ENCODE measurements at regions not wholly inside any gene's neighbourhood (a gene's known extent, or its start where the extent isn't known, plus 50 kb on each side); places are given as distances from the start of the nearest gene placed in this dataset.

DNA sequence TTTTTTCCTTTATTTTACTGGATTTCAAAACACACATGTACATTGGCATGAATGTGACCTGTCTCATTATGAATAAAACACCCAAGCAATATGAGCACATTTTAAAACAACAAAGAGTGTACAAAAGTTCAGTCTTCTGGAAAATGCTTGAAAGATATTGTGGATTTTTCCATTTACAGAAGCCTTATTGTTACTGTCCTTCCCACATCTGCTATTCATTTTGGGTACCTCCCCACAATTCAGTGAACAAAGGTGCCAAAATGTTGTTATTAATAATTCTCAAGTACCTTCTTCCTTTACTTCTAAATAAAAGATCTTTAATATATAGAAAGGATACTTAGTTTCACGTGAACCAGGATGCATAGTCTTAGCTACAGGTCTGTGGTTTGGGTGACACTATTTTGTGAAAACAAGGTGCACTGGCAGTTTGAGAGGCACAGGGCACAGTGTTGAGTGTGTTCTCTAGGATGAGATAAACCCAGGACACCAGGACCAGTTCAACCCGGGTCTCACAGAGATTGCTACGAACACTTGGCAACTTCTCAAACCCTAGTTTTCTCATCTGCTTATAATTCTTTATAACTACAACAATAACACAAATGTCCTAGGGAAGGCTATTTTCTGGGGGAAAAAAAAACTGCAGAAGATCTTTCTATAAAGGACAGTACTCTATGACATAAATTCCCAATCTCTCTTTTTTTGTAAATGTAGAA, 84.5 kb upstream of the GALNT5 start:
- H3K27me3 ChIP-seq (ENCODE audit: insufficient read depth, low read length): no peaks in the 10 kb centered on the region
- H3K4me3 ChIP-seq (ENCODE audit: low read length): no peak overlapping the region
- no peaks in the 10 kb centered on the region for H3K4me1 ChIP-seq (ENCODE audit: insufficient read depth, low read length)
- no peak overlapping the region for H3K9ac ChIP-seq (ENCODE audit: low read depth, low read length)
- no peaks in the 10 kb centered on the region for H3K9me3 ChIP-seq (ENCODE audit: insufficient read depth, low read depth, low read length)
- 96% methylated on average over 3 of the region's 3 CpGs for WGBS
- no peaks in the 10 kb centered on the region for H3K36me3 ChIP-seq (ENCODE audit: insufficient read depth, low read length)
- no peak overlapping the region for H3K27ac ChIP-seq (ENCODE audit: low read depth, low read length)

- H3K9me3 ChIP-seq (ENCODE audit: insufficient read depth, low read depth, low read length): no peaks in the 10 kb centered on the region
- H3K27ac ChIP-seq (ENCODE audit: low read depth, low read length): no peak overlapping the region
- 93% methylated on average over 5 of the region's 5 CpGs for WGBS
- no peaks in the 10 kb centered on the region for H3K36me3 ChIP-seq (ENCODE audit: insufficient read depth, low read length)
- H3K4me1 ChIP-seq (ENCODE audit: insufficient read depth, low read length): no peaks in the 10 kb centered on the region
- no peak overlapping the region for H3K9ac ChIP-seq (ENCODE audit: low read depth, low read length)
- H3K27me3 ChIP-seq (ENCODE audit: insufficient read depth, low read length): no peaks in the 10 kb centered on the region
- H3K4me3 ChIP-seq (ENCODE audit: low read length): no peak overlapping the region
Observed at GRCh38 chr2:157173740-157174184, 83.7 kb upstream of the GALNT5 start.

- Histone ChIP-seq H3K27me3 (ENCODE audit: insufficient read depth, low read length) (no peaks in the 10 kb centered on the region), H3K4me3 (ENCODE audit: low read length) (no peak overlapping the region), H3K36me3 (ENCODE audit: insufficient read depth, low read length) (no peaks in the 10 kb centered on the region), H3K27ac (ENCODE audit: low read depth, low read length) (no peak overlapping the region), H3K4me1 (ENCODE audit: insufficient read depth, low read length) (no peaks in the 10 kb centered on the region), H3K9ac (ENCODE audit: low read depth, low read length) (no peak overlapping the region), H3K9me3 (ENCODE audit: insufficient read depth, low read depth, low read length) (no peaks in the 10 kb centered on the region)
- WGBS: 100% methylated on average over 2 of the region's 2 CpGs
Observed at GRCh38 chr2:157174321-157174720, 83.2 kb upstream of the GALNT5 start.

DNA sequence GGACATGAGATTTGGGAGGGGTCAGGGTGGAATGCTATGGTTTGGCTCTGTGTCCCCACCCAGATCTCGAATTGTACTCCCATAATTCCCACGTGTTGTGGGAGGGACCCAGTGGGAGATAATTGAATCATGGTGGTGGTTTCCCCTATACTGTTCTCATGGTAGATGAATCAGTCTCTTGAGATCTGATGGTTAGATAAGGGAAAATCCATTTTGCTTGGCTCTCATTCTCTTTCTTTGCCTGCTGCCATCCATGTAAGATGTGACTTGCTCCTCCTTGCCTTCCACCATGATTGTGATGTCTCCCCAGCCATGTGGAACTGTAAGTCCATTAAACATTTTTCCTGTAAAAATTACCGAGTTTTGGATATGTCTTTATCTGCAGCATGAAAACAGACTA, 80.9 kb upstream of the GALNT5 start:
- WGBS: 96% methylated on average over 2 of the region's 3 CpGs
- Histone ChIP-seq H3K9ac (ENCODE audit: low read depth, low read length) (no peak overlapping the region), H3K4me1 (ENCODE audit: insufficient read depth, low read length) (no peaks in the 10 kb centered on the region), H3K36me3 (ENCODE audit: insufficient read depth, low read length) (no peaks in the 10 kb centered on the region), H3K4me3 (ENCODE audit: low read length) (no peak overlapping the region), H3K9me3 (ENCODE audit: insufficient read depth, low read depth, low read length) (no peaks in the 10 kb centered on the region), H3K27ac (ENCODE audit: low read depth, low read length) (no peak overlapping the region), H3K27me3 (ENCODE audit: insufficient read depth, low read length) (no peaks in the 10 kb centered on the region)

GRCh38 chr2:157178874-157179273, 78.6 kb upstream of the GALNT5 start:
- Histone ChIP-seq H3K9ac (ENCODE audit: low read depth, low read length) (no peak overlapping the region), H3K27ac (ENCODE audit: low read depth, low read length) (no peak overlapping the region), H3K9me3 (ENCODE audit: insufficient read depth, low read depth, low read length) (no peaks in the 10 kb centered on the region), H3K4me3 (ENCODE audit: low read length) (no peak overlapping the region), H3K27me3 (ENCODE audit: insufficient read depth, low read length) (no peaks in the 10 kb centered on the region), H3K36me3 (ENCODE audit: insufficient read depth, low read length) (no peaks in the 10 kb centered on the region), H3K4me1 (ENCODE audit: insufficient read depth, low read length) (no peaks in the 10 kb centered on the region)

DNA sequence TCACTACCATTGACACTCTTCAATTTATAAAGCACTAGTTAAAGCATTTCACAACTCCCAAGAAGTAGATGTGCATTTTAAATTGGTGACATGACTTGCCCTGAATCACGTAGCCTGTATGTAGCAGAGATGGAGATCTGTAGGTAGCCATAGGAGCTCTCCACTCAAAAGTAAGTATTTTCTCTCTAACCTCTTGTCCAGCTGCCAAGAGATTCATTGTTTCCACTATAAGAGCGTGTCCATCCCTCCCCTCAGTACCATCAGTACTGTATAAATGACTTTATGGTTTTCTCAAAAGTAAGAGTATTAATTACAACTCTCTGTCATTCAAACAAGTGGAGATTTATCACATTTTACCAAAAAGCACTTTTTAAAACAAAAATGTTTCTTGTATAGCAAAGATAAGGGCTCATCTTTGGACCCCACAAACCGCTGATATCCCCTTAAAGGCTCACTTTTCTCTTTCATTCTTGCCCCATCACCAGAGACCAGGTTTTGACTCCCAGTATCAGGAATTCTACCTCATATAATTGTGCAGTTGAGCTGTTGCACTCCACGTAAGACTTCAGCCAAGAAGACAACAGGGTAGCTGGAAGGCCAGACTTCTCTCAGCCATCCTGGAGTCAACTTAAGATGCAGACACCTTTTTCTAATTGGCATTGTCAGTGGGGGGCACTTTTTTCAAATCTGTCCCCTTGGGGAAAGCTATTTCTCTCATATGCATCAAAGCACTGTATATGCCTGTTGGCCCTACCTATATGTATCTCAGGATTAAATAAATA, 78.0 kb upstream of the GALNT5 start:
- Histone ChIP-seq H3K9me3 (ENCODE audit: insufficient read depth, low read depth, low read length) (no peaks in the 10 kb centered on the region), H3K27ac (ENCODE audit: low read depth, low read length) (no peak overlapping the region), H3K4me3 (ENCODE audit: low read length) (no peak overlapping the region), H3K9ac (ENCODE audit: low read depth, low read length) (no peak overlapping the region), H3K36me3 (ENCODE audit: insufficient read depth, low read length) (no peaks in the 10 kb centered on the region), H3K4me1 (ENCODE audit: insufficient read depth, low read length) (no peaks in the 10 kb centered on the region), H3K27me3 (ENCODE audit: insufficient read depth, low read length) (no peaks in the 10 kb centered on the region)
- 88% methylated on average over 3 of the region's 4 CpGs for WGBS

DNA sequence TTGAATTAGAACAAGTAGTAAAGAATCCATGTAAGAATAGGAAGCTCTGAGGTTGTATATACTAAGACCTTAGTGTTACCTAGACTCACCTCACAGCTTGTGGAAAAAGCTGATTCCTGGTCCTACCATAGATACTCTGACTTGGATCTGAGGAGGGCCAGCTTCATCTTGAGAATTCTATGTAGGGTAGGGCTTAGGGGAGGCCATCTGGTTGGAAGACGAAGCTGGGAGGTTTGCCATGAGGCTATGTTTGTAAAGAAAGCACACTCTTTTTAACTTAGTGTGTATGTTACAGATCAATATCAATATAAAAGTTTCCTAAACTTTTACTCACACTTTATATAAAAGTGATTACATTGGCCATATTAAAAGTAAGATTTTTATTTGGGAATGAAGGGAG, 77.1 kb upstream of the GALNT5 start:
- Histone ChIP-seq H3K27ac (ENCODE audit: low read depth, low read length) (no peak overlapping the region), H3K36me3 (ENCODE audit: insufficient read depth, low read length) (no peaks in the 10 kb centered on the region), H3K9me3 (ENCODE audit: insufficient read depth, low read depth, low read length) (no peaks in the 10 kb centered on the region), H3K4me1 (ENCODE audit: insufficient read depth, low read length) (no peaks in the 10 kb centered on the region), H3K9ac (ENCODE audit: low read depth, low read length) (no peak overlapping the region), H3K27me3 (ENCODE audit: insufficient read depth, low read length) (no peaks in the 10 kb centered on the region), H3K4me3 (ENCODE audit: low read length) (no peak overlapping the region)
- WGBS: 86% methylated on average over 1 of the region's 1 CpG

- Histone ChIP-seq H3K36me3 (ENCODE audit: insufficient read depth, low read length) (no peaks in the 10 kb centered on the region), H3K9me3 (ENCODE audit: insufficient read depth, low read depth, low read length) (no peaks in the 10 kb centered on the region), H3K4me1 (ENCODE audit: insufficient read depth, low read length) (no peaks in the 10 kb centered on the region), H3K27ac (ENCODE audit: low read depth, low read length) (no peak overlapping the region), H3K9ac (ENCODE audit: low read depth, low read length) (no peak overlapping the region), H3K4me3 (ENCODE audit: low read length) (no peak overlapping the region), H3K27me3 (ENCODE audit: insufficient read depth, low read length) (no peaks in the 10 kb centered on the region)
- 88% methylated on average over 1 of the region's 2 CpGs for WGBS
Observed at GRCh38 chr2:157181234-157181633, 76.3 kb upstream of the GALNT5 start.

DNA sequence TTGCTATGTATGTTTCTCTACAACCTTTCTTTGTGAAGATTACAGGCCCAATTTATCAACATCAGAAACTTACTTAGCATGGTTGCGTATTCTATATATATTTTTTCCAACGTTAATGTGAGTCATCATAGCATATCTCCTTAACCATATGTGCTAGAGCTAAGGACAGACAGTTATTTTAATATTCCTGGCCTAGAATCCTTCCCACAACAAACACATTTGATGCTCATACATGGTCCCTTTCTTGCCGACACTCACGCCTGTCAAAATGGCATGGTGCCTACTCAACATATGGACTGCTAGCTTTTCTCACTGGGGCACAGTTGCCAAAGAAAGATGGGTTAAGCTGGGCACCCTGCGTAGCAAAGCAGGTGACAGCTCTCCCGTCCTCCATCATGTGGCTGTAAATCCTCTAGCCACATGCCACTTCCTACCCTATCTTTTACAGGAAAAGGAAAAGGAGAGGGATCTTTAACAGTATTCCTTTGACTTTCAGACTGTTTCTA, 75.2 kb upstream of the GALNT5 start:
- H3K27ac ChIP-seq (ENCODE audit: low read depth, low read length): no peak overlapping the region
- no peaks in the 10 kb centered on the region for H3K27me3 ChIP-seq (ENCODE audit: insufficient read depth, low read length)
- H3K36me3 ChIP-seq (ENCODE audit: insufficient read depth, low read length): no peaks in the 10 kb centered on the region
- WGBS: 91% methylated on average over 6 of the region's 6 CpGs
- H3K4me1 ChIP-seq (ENCODE audit: insufficient read depth, low read length): no peaks in the 10 kb centered on the region
- H3K9me3 ChIP-seq (ENCODE audit: insufficient read depth, low read depth, low read length): no peaks in the 10 kb centered on the region
- H3K4me3 ChIP-seq (ENCODE audit: low read length): no peak overlapping the region
- H3K9ac ChIP-seq (ENCODE audit: low read depth, low read length): no peak overlapping the region

DNA sequence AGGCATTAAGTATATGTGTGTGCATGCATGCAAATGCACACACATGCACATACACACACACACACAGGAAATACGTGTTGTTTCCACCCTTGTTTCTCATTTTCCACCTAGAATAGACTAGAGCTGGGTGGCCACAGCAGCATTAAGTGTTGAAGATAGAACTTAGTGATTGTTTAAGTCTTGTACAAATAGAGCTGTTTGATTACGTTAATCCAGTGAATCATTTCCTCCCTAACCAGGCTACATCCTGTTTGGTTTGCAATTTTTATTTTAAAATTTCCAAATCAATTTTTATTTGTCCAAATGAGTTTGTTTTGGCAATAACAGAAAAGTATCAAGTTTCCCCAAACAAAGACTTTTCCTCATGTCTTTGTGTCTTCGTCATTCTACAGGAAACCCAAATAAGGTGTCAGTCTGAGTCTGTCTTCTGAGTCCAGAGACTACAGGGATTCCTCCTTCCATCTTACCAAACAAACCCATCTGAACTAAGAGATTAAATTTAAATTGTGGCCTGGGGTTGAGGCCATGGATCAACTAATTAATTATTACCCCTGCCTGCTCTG, 74.6 kb upstream of the GALNT5 start:
- no peaks in the 10 kb centered on the region for H3K36me3 ChIP-seq (ENCODE audit: insufficient read depth, low read length)
- 97% methylated on average over 2 of the region's 3 CpGs for WGBS
- H3K27me3 ChIP-seq (ENCODE audit: insufficient read depth, low read length): no peaks in the 10 kb centered on the region
- H3K27ac ChIP-seq (ENCODE audit: low read depth, low read length): no peak overlapping the region
- H3K4me1 ChIP-seq (ENCODE audit: insufficient read depth, low read length): no peaks in the 10 kb centered on the region
- no peak overlapping the region for H3K9ac ChIP-seq (ENCODE audit: low read depth, low read length)
- H3K4me3 ChIP-seq (ENCODE audit: low read length): no peak overlapping the region
- no peaks in the 10 kb centered on the region for H3K9me3 ChIP-seq (ENCODE audit: insufficient read depth, low read depth, low read length)

DNA sequence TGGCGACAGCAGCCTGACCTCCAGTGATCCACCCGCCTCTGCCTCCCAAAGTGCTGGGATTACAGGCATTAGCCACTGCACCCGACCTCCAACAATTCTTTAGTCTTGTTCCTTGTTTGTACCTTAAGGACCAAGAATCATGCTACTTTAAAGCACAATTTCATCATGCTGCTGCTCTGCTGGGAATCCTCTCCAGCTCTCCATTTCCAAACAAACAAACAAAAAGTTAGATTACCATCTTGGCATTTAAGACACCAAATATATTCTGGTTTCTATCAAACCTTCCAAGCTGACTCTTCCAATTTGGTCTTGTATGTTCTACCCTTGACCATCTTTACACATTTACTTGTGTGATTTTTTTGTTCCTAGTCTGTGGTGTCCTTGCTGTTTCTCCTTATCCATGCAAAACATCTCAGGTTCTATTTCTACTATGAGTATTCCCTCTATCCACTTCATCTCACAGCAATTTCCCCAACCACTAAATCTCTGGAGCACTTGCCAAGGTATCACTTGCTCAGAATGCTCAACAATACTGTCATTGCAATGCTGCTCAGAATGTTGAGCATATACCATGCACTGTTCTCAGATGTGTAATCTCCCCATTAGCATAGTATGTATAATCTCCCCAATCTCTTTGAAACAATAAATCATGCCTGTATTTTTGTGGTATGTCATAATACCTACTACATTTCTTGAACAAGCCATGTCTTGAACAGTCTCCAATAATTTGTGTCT, 73.2 kb upstream of the GALNT5 start:
- Histone ChIP-seq H3K9me3 (ENCODE audit: insufficient read depth, low read depth, low read length) (no peaks in the 10 kb centered on the region), H3K36me3 (ENCODE audit: insufficient read depth, low read length) (no peaks in the 10 kb centered on the region), H3K4me1 (ENCODE audit: insufficient read depth, low read length) (no peaks in the 10 kb centered on the region; the same call in 1 of the 2 replicates), H3K27me3 (ENCODE audit: insufficient read depth, low read length) (no peaks in the 10 kb centered on the region), H3K27ac (ENCODE audit: low read depth, low read length) (no peak overlapping the region), H3K9ac (ENCODE audit: low read depth, low read length) (no peak overlapping the region), H3K4me3 (ENCODE audit: low read length) (no peak overlapping the region)
- WGBS: 90% methylated on average over 3 of the region's 3 CpGs

All from HUES64 (cell line).